ENCODE measurements at regions not wholly inside any gene's neighbourhood (a gene's known extent, or its start where the extent isn't known, plus 50 kb on each side); places are given as distances from the start of the nearest gene placed in this dataset.

GRCh38 chr13:95352486-95352885 is 51.2 kb upstream of the ABCC4 start:
- TF ChIP-seq POLR2A (IDR thresholded peaks at IDR 0.05) (no peak), CTCF (IDR thresholded peaks at IDR 0.05) (no peak), POLR2AphosphoS5 (IDR thresholded peaks at IDR 0.05) (no peak), EP300 (IDR thresholded peaks at IDR 0.05) (no peak)

Data from upper lobe of left lung (tissue), 4 donors.